ENCODE measurements at regions not wholly inside any gene's neighbourhood (a gene's known extent, or its start where the extent isn't known, plus 50 kb on each side); places are given as distances from the start of the nearest gene placed in this dataset.

DNA sequence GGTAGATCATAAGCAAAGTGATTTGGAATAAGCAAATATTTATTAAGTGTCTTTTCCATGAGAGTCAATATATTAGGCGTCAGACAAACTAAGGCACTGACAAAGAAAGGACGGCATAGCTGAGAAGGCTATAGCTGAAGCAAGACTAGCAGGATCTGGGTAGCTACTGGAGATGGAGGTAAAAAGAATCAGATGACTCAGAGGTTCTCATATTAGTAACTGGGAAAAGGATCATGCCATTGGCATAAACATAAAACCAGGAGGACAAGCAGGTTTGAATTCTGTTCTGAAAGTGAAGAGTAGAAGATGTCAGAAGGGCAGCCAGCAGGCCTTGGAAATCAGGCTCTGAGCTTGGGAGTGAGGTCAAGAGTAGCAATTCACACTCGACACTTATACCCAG lies 531.9 kb downstream of the PTPRC start:
- DNase-seq: no peak

DNA sequence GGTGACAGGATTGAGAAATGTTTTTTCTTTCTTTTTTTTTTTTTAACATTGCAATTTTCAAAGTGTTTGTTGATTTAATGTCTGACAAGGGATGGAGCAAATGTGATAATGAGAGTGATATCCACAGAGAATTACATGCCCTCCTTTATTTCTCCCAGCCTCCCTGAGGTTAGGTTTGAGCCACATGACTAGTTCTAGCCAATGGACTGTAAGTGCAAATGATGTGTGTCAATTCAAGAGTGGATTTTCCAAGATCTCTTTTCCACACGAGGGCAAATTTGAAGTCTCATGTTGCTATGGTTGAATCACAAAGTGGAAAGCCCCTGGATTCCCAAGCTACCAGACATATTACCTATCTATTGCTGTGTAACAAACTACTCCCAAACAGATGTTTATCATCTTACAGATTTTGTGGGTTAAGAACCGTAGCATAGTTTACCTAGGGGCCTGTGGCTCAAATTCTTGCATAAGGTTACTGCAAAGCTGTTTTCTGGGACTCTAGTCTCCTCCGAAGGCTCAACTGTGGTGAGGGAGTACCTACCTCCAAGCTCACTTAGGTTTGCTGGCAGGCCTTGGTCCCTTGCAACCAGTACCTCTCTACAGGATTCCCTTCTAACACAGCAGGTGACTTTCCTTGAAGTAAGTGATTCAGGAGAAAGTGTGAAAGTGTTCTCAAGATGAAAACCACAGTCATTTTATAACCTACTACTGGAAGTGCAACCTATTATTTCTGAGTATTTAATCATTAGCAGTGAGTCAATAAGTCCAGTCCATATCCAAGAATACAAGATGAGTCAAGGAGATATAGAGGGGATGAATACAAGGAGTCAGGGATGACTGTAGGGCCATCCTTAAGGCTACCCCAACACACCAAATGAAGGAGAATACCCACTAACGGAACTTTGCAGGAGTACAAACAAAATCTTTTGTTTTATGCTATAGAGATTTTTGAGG lies 533.6 kb downstream of the PTPRC start:
- no peak for DNase-seq

DNA sequence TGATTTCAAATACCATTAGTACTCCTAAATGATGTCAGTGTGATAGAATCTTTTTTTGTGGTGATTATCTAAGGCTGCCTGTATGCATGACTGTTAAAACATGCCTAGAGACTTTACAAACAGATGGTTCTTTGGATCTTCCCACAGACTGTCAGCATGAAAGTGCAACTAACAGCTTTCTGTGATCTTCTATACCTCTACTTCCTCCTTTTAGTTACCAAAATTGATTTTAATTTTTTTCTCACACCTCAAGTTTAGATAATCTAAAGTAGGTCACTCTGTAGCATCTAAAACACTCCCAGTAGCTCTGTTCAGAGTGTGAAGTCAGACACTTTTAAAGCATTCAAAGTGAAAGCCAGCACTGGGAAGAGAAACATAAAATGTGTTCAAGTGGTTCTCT lies 534.5 kb downstream of the PTPRC start:
- DNase-seq: no peak

DNA sequence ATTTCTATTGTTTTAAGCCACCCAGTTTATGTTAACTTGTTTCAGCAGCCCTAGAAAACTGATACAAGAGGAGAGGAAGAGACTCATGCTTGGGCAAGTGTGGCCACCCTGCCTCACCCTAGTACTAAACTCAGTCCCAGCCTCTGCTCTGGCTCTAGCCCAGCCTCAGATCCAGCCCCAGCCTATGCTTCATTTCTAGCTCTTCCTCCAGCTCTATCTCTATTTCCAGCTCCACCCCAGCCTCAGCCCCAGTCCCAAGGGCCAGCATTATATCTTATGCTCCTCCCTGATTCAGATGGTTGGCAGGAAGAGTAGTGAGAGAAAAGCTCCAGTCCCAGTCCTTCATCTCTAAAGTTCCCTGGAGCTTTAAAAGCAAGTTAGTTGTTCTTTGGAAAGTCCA lies 535.5 kb downstream of the PTPRC start:
- no peak for DNase-seq

DNA sequence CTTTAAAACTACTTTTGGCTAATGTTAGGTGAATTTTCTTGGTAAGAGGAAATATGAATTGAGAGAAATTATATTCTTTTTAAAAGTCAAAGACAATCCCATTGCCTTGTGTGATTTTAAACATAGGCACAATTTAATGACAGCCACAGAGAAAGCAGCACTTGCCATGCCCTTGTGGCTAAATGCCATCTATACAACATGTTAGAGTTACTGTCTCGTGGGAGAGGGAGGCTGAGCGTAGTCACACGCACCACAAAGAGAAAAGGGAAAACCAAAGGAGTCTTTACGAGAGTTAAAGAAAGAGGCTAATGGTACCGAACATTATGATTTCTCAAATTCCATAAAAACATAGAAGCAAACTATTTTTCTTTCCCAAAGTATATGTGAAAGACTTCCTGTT lies 537.9 kb downstream of the PTPRC start:
- DNase-seq: no peak

DNA sequence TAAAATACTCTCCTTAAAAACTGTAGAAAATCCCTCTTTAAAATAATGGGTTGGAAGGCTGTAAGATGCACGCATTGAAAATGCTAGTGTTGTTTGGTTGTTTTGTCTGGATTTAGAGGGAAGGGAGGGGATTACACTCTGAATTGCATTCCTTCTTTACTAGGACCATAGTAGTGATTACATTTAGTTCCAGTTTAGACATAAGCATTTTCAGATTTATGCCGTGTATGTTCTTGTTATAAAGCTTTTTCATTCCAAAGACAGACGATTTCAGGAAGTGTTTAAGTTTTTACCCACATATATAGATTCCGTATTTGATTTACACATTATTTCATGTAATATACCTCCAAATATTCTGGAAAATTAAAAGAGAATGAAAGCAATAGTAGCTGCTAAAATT lies 538.4 kb downstream of the PTPRC start:
- DNase-seq: no peak

DNA sequence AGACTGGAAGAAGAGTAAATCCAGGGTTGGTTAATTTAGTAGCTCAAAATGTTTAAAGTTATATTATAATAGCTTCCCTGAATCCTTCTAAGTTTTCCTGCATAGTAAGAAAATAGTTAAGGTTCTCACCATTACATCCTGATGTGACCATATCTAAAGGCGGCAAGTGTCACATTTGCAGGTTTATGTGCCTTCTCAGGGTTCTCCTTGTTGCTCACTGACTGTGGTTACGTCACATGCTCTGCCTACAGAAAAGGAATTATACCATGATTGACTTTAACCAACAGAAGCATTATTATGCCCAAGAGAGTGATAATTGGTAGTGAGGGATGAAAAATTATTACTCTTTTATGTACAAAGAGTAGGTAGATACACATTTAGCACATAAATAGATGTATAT lies 539.8 kb downstream of the PTPRC start:
- no peak for DNase-seq

DNA sequence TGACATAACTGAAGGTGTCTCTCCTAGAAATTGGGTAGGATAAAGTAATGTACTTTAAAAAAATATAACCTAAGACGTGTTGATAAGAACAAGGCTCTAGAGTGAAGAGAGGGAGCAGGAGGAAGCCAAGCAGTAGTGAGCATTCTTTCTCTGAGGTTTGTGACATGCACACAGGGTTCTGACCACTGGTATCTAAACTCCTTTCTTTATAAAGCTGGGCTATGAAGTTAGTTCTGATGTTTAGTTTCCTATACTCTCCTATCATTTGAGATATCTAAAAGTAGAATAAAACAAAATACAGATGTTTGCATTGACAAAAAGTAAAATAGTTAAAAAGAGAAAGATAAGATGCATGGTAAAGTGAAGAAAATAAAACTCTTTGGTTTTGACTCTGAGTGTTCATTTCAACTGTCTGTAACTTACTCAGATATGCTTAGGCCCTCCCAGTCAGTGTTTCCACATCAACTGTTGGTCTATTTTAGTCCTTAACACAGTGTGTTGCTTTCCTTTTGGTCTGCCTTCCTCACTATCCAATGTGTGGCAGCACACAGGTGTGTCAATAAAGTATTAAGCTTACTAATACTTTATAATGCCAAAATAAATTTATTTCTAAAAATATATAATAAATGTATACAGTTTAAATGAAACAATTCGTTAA lies 543.5 kb downstream of the PTPRC start:
- no peak for DNase-seq

DNA sequence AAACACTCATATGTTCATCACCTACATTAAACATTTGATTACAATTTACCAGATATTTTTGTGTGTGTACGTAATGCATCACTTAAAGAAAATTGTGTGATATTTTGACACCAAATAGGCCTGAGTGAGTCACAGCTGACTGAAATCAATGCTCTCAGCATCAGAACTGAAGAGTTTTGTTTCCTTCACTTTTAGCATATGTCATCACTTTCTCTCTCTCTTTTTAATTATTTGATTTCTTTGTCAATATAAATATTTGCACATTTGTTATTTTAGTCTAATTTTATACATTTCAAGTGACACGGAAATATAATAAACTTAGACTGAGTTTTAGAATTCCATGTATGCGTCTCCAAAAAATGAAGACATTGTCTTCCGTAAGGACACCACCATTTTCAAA lies 545.3 kb downstream of the PTPRC start:
- no peak for DNase-seq

DNA sequence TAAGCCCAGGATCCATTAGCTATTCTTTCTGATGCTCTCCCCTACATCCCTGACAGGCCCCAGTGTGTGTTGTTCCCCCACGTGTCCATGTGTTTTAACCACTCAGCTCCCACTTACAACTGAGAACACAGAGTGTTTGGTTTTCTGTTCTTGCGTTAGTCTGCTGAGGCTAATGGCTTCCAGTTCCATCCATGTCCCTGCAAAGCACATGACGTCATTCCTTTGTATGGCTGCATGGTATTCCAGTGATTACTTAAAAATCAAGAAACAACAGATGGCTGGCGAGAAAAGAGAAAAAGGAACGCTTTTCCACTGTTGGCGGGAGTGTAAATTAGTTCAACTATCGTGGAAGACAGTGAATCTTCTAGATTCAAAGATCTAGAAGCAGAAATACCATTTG lies 556.0 kb downstream of the PTPRC start:
- DNase-seq: no peak

DNA sequence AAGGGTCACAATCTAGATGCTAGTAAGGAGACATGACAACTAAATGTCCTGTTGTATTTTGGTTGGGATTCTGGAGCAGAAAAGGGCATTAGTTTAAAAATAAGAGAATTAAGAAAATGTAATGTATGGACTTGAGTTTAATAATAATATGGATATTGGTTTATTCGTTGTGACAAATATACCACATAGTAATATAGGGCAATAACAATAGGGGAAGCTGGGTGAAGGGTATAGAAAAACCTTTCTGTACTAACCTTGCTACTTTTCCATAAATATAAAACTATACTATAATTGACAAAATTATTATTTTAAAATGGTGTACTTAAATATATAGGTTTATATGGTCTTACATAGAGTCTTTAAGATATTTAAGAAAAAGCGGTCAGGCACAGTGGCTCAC lies 558.9 kb downstream of the PTPRC start:
- DNase-seq: no peak

DNA sequence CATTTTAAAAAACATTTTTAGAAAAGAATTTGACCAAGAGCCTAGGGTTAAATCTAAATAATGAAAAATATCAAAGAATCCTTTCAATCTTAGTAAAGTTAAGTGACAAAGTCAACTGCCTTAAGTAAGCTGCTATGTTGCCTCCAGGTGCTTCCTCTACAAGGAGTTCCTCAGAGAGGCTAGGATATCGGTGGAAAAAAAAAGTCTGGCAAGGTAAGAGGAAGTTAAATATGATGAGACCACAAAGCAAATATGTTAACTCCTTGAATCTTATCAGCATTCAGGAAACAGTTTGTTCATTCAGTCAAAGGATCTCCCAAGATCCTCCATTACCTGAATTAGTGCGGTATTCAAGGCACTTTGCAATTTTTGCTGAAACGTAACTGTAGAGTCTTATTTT lies 563.5 kb downstream of the PTPRC start:
- DNase-seq: no peak

DNA sequence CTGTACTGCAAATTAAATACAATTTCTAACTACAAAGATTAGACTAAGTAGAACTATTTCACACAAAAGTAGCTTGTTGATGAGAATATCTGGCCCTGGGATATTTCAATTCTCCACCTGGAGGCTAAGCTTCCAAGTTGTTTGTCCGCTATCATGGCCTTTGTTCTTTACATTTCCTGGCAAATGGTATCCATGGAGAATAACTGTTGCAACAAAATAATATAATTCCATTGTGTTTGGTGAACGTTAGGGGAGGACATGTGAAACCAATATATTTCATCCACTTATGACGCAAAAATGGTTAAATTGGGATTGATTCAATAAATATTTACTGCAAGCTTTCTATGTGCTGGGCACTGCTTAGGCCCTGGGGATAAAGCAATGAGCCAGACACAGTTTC lies 565.4 kb downstream of the PTPRC start:
- no peak for DNase-seq

DNA sequence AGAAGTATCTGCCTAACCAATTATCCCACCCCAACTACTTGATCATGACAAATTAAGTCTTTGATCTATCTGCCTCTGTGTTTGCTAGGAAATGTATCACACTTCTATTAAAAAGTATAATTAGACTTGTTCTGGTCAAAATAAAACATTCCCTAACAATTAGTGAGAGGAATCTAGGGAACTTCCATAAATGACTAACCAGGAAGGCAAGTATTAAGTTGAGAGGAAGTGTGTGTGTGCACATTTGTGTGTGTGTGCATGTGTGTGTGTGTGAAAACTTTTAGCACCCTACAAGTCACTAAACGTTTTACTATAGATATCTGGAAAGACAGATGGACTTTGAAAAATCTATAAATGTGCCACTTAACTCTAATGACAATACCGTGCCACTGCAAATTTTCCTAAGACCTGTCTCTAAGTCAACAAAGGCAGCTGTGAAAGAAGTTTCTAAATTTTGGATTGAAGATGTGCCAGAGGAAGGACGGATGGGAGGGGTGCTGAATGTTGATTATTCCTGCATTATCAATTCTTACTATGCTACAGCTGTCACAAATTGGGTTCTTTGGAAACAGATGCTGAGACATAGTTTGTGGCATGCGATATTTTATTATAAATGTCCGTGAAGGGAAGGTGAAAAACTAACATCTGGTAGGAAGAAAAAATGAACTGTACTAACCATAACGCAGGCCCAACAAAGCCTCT lies 567.1 kb downstream of the PTPRC start:
- DNase-seq: no peak

DNA sequence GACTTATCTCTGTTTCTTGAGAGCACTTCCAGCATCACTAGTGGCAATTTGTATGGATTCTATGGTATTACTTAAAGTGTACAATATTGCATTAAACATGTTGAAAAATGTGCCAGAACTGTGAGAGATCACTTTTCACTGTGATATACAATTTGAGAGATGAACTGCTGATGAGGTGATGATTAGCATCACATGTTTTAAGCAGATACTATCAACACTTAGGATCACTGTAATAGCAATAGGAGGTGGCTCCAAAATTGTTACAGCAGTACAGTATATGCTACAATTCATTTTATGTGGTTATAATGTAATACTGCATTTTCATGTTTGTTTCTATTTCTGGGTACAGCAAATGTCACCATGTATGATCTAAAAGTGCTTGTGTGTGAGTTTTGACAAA lies 570.0 kb downstream of the PTPRC start:
- no peak for DNase-seq

DNA sequence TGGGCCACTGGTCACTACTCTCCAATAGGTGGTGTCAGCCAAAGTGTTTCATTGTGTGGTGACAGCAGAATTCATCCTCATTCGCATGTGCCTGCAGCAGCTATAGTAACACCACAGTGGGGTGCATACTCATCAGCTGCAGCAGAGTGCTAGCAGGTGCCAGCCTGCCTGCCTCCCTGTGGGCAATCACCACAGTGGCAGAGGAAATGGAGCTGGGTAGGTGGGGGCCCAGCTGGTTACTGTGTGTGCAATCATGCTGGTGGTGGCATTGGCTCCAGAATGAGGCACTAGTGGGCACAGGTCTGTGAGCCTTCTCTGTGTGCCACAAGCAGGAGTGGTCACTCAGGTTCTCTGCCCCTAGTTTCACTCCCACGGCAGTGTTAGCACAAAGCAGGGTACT lies 579.2 kb downstream of the PTPRC start:
- no peak for DNase-seq

DNA sequence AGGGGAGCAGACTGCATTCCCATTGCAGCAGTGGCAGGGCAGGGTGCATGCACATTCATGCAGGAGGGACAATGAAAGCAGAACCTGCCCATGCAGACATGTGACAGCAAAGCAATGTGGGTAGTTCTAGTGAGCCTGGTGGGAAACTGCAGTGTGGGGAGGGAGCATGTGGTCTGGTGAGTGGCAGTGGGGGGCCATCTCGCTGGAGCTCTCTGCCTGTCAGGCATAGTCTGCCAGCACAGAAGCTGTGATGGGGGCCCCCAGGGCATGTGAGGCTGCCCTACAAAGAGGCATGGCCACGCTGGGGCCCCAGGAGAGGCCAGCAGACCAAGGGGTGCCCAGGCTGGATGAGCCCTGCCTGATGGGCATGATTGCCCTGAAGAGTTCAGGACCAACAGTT lies 579.7 kb downstream of the PTPRC start:
- DNase-seq: no peak

DNA sequence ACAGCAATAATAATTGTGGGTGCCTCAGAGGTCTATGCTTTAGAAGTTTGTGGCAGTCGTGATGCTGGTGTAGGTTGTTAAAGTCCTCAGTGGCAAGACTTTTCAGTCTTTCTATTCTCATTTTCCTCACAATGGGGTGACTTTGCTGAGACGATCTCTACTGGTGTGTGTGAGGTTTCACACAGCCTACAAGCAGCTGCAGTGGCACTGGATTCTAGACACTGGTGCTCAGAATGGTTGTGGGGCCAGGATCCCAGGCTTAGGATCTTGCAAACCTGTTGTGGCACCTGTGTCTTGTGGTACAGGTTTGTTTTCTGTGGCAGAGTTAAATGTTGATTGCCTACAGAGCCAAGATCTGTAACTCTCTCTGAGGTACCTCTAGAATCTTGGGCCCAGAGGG lies 581.2 kb downstream of the PTPRC start:
- no peak for DNase-seq

DNA sequence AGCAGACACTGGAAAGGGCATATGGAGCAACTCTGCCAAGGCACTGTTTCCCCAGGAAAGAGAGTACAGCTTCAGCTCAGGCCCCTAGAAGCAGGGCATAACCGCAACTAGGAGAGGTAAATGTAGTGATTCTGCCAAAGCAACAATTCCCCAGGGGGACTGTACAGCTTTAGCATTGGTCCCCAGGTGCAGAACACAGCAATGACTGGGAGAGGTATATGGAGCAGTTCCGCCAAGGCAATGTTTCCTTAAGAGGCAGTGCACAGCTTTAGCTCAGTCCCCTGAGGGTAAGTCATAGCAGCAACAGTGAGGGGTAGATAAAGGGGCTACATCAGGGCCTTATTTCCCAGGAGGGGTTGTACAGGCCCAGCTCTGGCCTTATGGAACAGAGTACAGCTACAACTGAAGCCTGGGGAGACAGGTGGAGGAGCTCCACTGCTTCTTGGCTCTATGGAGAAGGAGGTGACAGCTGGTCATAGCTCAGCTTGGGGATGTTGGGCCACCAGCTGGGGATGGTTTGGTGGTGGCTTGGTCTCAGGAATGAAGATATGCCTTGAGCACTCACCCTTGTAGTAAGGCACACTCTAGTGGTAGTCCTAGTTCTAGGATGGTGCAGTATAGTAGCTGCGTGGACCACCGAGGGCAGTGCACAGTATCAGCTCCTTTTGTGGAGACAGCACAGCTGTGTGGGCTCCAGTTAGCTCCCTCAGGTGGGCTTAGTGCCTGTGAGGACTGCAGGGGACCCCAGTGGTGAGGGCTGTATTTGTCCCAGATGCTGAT lies 582.7 kb downstream of the PTPRC start:
- no peak for DNase-seq

DNA sequence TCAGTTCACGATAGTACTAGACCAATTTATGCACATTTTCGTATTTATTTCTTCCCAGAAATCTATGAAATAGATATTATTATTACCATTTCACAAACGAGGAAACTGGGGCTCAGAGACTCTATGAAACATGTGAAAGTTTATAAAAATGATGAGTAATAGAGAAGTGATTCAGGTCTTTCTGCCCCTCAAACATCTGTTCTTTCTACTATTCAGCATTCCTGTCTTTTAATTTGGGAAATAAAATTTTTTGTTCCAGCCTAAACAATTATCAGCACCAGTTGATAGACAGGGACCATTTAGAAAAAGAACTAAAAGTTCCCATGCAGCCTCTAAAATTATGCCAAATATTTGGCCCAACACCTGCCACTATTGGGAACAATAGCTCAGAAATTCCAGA lies 585.1 kb downstream of the PTPRC start:
- DNase-seq: no peak

DNA sequence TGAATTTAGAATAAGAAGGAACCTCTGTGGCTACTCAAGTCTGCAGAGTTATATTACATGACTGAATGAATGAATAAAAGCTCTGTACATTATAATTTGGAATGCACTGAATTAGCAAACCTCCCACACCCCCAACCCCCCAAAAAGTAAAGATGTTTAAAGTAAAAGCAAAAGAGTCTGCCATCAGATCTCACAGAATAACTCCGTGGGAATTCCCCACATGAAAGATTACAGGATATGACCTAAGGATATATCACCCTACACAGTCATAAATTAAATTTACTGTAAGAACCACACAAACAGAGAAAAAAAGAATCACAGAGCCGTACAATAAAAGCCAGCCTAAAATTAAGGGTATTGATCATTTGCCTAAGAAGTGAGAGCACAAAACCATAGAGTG lies 587.3 kb downstream of the PTPRC start:
- DNase-seq: no peak

DNA sequence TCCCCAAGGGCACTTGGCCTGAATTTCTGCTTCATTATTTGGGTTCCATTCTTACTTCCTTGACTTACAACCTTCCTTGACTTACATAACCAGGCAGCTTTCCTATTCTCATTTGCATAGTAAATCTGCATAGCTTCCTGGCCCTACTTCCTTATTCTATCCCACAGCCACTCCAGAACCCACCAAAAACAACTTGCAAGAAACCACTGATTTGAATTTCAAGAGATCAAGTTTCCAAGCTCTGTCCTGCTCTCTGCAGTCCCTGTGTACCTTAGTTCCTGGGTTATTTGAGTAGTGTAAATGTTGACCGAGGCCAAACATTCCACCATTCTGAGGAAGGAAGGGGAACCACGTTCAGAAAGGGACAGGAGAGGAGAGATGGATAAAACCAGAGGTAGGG lies 603.3 kb downstream of the PTPRC start:
- DNase-seq: no peak

DNA sequence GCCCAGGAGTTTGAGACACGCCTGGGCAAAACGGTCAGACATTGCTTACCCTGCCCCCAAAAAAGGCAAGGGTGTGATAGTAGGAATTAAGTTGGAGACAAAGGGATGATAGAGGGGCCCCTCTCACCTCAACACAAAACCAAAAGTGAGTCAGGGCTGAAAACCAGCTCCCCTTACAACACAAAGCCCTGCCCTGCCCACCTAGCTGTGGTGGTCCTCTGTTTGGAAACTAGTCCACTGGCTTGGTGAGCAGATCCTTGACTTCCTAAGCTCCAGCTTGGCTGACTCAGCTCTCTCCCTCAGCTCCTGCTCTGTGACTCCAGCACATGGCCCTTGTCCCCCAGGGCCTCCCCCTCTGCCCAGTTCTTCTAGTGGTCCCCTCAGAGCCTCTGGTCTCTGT lies 603.8 kb downstream of the PTPRC start:
- DNase-seq: no peak
